HG02798 (cell line): ENCODE measurements at regions not wholly inside any gene's neighbourhood (a gene's known extent, or its start where the extent isn't known, plus 50 kb on each side); places are given as distances from the start of the nearest gene placed in this dataset.
"Not testable (repeated sequence)": the region's sequence is repeated elsewhere in the genome, so short reads cannot be mapped to it uniquely, and the experiment has no call there.

Experiments used
- ATAC-seq: cut with Tn5 transposase; IDR thresholded peaks from one replicate; pipeline ENCODE4 v1.9.1; 2021; ENCODE audit warnings: mild to moderate bottlenecking; ENCODE audit not compliant: unreplicated experiment, poor library complexity

DNA sequence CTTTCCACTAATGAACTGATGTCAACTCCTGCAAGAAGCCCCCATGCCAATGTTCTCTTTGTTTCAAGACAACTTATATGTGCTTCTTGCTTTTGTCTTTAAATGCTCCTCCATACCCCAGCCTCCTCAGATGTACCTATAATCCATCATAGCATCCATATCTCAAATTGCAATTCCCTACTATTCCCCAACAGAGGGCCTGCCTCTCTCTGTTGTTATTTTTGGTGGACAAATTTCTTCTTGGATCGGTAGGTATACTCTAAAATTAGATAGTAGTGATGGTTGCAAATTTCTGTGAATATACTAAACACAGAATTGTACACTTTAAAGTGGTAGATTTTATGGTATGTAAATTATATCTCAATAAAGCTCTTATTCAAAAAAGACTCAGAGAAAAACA is 820.1 kb downstream of the METTL4 start:
- ATAC-seq: no peak

- no peak for ATAC-seq
These were observed 810.4 kb downstream of the METTL4 start for GRCh38 chr18:1760901-1761300.

DNA sequence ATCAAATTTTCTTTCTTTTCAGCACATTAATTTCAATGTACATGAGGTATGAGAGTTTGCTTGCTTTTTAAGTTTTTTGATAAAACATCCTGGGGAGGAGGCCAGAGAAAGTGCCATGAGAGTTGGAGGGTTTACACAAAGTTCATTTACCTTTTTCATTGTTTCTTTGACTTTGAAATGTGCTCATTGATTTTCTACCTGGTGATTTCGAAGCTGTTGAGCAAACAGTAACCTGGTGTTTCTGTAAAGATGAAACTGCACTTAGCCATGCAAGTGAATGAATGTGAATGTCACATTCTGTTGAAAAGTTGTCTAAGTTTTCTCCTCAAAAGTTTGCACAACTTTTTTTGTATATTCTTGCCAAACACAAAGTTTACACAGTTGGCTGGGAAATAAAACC is 797.0 kb downstream of the METTL4 start:
- no peak for ATAC-seq

DNA sequence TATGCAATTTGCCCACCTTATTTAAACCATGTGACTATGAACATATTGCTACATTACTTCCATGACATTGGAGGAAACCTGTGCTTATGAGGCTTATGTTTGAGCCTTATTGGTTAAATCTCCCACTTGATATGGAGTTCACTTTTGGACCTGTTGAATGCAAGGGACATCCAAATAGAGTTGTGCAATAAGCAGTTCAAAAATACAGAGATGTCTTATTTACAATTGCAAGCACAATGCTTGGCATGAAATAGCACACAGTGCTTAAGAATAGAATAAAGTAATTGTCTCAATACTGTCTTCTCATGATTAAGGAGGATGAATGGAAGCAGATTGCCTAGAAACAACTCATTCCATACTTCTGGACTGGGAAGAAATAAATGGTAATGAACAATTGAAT is 793.5 kb downstream of the METTL4 start:
- no peak for ATAC-seq

DNA sequence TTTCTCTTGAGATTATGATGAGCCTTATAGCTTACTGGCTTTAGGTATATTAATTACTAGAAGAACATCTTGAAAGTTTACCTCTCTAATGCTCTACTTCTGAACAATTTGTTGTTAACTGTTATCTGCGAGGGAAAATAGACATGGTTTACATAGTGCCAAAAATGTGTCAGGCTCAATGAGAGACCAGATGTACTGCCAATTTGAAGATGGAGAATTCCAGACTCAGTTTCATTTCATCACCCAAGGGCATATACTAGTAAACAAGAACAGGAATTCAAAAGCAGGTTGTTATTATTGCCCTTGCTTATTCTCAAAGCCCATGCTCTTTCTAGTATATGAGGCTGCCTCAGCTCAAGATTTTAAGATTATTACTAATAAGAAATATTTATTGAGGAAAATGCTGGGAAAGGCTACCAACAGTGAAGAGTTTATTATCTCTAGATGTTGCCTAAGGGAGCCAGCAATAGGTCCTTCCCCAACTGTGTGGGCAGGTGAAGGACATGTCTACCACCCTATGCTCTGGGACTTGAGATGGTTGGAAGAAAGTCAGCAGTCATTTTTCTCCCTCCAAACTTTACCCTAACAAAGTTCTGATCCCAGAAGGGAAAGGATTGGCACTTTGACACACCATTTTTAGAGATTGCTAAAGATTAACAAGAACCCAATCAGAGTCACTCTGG is 792.7 kb downstream of the METTL4 start:
- no peak for ATAC-seq

DNA sequence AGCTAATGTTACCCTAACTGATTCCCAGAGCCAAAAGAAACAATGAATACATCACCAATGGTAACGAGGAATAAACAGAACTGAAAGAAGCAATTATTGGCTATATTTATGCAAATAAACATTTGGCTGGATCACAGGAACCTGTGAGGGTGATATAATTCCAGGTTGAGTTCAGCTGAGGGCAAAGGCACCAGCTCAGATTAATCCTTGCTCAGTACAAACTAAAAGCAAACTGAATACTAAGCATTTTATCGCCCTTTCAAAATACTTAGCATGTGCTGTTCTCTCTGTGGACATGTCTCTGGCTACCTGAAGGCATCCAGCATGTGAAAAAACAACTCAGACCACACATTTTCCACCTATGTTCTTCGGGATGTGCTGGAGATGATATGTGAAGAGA is 791.7 kb downstream of the METTL4 start:
- ATAC-seq: no peak

- ATAC-seq: no peak
These were observed 787.2 kb downstream of the METTL4 start for GRCh38 chr18:1784113-1784512.

GRCh38 chr18:1785980-1786379 is 785.3 kb downstream of the METTL4 start:
- not testable (repeated sequence) for ATAC-seq

- no peak for ATAC-seq
These were observed 774.7 kb downstream of the METTL4 start for GRCh38 chr18:1796636-1797035.

DNA sequence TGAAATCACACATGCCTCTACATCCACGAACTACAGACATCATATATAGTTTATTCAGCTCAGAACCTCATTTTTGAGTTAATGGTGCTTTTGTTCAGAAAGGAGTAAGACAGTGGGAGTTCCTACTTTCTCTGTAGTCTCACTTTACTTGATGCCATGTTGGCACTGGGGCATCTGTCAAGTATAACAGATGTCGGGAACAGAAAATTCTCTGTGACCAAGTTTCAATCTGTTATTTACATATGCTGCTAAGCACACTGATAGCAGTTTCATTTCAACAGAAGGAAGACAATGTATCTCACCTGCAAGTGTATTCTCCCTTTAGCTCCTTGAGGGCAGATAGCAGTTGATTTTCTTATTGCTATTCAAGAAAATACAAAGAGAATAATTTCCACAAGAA is 774.1 kb downstream of the METTL4 start:
- ATAC-seq: no peak

GRCh38 chr18:1805521-1805920 is 765.8 kb downstream of the METTL4 start:
- ATAC-seq: no peak

- ATAC-seq: no peak
These were observed 764.3 kb downstream of the METTL4 start for GRCh38 chr18:1806884-1807615.

GRCh38 chr18:1811282-1811681 is 760.0 kb downstream of the METTL4 start:
- no peak for ATAC-seq

DNA sequence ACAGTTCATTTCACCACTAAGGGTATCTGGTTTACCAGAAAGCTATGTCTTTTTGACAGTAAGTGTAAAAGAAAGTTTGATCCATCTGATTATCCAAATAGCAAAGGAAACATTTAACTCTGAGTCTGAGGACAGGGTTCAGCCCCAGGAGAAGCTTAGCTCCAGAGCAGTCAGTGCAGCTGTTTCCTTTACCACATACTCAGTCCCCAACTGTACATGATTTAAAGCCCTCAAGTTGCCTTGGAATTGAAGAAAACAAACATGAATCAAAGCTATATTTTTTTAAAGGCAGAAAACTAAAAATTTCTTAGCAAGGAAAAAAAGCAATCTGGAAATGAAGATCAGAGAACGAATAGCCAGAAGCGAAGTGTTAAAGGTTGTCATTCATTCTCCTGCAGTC is 746.0 kb downstream of the METTL4 start:
- ATAC-seq: no peak

DNA sequence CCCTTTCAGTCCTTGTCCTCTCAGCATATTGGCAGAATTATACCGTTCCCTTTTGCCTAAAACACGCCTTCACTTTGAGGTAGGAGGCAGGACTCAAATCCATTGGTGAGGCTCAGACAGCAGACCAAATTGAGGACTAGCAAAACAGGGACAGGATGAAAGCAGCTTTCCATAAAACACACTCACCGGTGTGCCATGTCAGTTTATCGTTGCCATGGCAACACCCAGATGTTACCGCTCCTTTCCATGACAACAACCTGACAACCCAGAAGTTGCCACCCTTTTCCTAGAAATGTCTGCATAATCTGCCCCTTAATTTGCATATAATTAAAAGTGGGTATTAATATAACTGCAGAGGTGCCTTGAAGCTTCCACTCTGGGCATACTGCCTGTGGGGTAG is 730.4 kb downstream of the METTL4 start:
- no peak for ATAC-seq

DNA sequence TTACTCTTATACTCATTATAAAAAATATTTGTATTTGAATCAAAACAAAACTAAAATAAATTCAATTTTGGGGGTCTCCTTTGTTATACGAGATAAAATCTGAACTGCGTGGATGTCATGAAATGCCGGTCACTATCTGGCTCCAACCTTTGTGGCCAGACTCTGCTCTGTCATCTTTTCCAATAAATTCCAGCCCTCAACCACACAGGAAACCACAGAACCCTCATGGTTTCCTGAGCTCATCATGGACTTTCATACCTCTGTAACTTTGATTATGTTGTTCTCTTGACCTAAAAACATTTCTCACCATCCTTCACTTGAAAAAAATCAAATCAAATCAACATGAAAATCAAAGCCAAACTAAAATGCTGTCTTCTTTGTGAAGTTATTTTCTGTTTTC is 724.7 kb downstream of the METTL4 start:
- no peak for ATAC-seq

DNA sequence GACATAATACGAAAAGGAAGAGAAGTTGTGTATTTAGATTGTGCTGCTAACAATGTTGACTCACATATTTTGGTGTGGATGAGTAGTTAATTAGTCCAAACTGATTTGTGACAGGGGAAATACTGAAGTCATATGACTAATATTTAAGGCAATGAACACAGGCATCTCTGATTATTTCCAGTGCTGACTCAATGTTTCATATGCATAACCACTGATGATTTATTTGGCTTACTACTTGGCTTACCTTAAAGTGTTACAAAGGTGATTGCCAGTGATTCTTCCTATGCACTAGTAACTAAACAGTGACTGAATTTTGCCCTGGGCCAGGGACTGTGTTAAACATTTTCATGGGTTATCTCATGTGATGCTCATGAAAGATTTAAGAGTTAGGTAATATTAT is 722.6 kb downstream of the METTL4 start:
- no peak for ATAC-seq

DNA sequence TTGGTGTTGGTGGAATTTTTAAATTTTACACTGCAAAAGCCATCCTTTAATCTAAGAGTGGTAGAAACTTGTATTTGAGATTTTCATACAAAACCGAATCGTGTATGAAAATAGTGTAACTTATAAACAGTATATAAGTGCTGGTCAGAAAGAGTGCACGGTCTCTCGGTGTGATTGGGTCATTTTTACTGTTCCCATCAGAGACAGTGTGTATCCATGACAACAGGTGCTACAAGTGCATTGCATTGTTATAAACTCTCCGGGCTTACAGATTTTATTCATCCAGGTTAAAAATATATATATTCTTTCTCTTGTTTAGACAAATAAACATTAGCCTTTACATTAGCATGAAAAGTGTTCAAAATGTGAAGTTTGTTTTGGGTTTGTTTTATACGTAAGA is 721.9 kb downstream of the METTL4 start:
- no peak for ATAC-seq

DNA sequence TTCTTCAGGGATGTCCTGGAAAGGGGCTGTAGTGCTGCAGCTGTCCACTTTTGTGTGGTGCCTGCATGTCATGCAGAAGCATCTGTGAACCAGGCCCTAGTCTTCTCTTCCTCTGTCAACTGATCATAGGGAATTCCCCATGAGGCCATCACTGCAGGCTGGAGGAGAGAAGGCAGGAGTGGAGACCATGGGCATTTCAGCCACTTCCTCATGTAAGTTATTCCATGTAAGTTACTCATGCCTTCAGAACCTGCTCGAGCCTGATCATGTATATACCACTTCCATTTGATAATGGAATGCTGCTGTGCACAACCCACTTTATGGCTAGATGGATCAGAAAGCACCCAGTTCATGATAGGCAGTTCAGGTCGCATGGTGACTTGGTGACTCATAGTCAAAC is 714.0 kb downstream of the METTL4 start:
- ATAC-seq: not testable (repeated sequence)

- no peak for ATAC-seq
These were observed 709.8 kb downstream of the METTL4 start for GRCh38 chr18:1861473-1861872.

- ATAC-seq: no peak
These were observed 705.4 kb downstream of the METTL4 start for GRCh38 chr18:1865869-1866268.

DNA sequence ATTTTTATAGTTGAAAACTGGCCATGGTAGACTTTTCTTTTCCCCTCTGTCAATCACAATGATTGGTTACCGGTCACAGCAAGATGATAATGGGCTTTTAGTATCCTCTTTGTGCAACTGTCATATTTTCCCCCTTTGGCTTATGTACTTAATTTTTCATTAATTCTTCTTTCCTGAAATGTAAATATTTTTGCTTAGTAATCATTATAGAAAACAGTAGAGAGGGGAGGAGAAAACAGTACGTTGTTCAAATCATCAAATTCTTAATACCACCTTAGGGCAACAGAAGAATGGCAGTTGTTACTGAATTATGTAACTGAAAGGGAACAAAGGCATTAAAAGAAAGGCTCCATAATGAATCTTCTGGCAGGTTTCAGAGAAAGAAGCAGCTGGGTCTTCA is 699.0 kb downstream of the METTL4 start:
- no peak for ATAC-seq
